GM19328 (cell line): ENCODE measurements at regions not wholly inside any gene's neighbourhood (a gene's known extent, or its start where the extent isn't known, plus 50 kb on each side); places are given as distances from the start of the nearest gene placed in this dataset.

Experiments used
- ATAC-seq: cut with Tn5 transposase; IDR thresholded peaks from one replicate; pipeline ENCODE4 v1.9.1; 2021; ENCODE audit warnings: mild to moderate bottlenecking, moderate library complexity; ENCODE audit not compliant: unreplicated experiment

GRCh38 chr6:101290346-101290745 lies 103.2 kb upstream of the GRIK2 start:
- ATAC-seq = no peak

- ATAC-seq = no peak
Measured at GRCh38 chr6:101294051-101294638, 99.4 kb upstream of the GRIK2 start.

GRCh38 chr6:101294676-101295075 lies 98.8 kb upstream of the GRIK2 start:
- no peak for ATAC-seq

GRCh38 chr6:101296169-101296960 lies 97.1 kb upstream of the GRIK2 start:
- ATAC-seq = no peak

- ATAC-seq = no peak
Measured at GRCh38 chr6:101302593-101302992, 90.9 kb upstream of the GRIK2 start.

- ATAC-seq = no peak
Measured at GRCh38 chr6:101303495-101303894, 90.0 kb upstream of the GRIK2 start.

GRCh38 chr6:101312652-101313051 lies 80.9 kb upstream of the GRIK2 start:
- no peak for ATAC-seq

- ATAC-seq = no peak
Measured at GRCh38 chr6:101322921-101323320, 70.6 kb upstream of the GRIK2 start.

- ATAC-seq = no peak
Measured at GRCh38 chr6:101326411-101326810, 67.1 kb upstream of the GRIK2 start.

- ATAC-seq = no peak
Measured at GRCh38 chr6:101341926-101342325, 51.6 kb upstream of the GRIK2 start.
